ENCODE measurements at regions not wholly inside any gene's neighbourhood (a gene's known extent, or its start where the extent isn't known, plus 50 kb on each side); places are given as distances from the start of the nearest gene placed in this dataset.
"Not testable (repeated sequence)": the region's sequence is repeated elsewhere in the genome, so short reads cannot be mapped to it uniquely, and the experiment has no call there.

- not testable (repeated sequence) for TF ChIP-seq POLR2A, CTCF (IDR thresholded peaks at IDR 0.05)
Observed at GRCh38 chr16:6693418-6693817, 639.2 kb upstream of the RBFOX1 start.

Measured in heart left ventricle (tissue), 13 donors.